ENCODE measurements at regions not wholly inside any gene's neighbourhood (a gene's known extent, or its start where the extent isn't known, plus 50 kb on each side); places are given as distances from the start of the nearest gene placed in this dataset.

GRCh38 chr11:10387206-10388083, 67.6 kb upstream of the AMPD3 start:
- DNase-seq (ENCODE audit: low spot score): no peak

- no peak for DNase-seq (ENCODE audit: low spot score)
These were observed 67.0 kb upstream of the AMPD3 start for GRCh38 chr11:10388101-10388500.

GRCh38 chr11:10388574-10388973, 66.5 kb upstream of the AMPD3 start:
- DNase-seq (ENCODE audit: low spot score): no peak

- DNase-seq (ENCODE audit: low spot score): no peak
These were observed 64.7 kb upstream of the AMPD3 start for GRCh38 chr11:10390375-10390774.

GRCh38 chr11:10392095-10393079, 62.7 kb upstream of the AMPD3 start:
- DNase-seq (ENCODE audit: low spot score): no peak

GRCh38 chr11:10394229-10395101, 60.6 kb upstream of the AMPD3 start:
- DNase-seq (ENCODE audit: low spot score): no peak

GRCh38 chr11:10395166-10395897, 59.7 kb upstream of the AMPD3 start:
- no peak for DNase-seq (ENCODE audit: low spot score)

GRCh38 chr11:10396771-10397170, 58.3 kb upstream of the AMPD3 start:
- DNase-seq (ENCODE audit: low spot score): no peak

- no peak for DNase-seq (ENCODE audit: low spot score)
These were observed 57.7 kb upstream of the AMPD3 start for GRCh38 chr11:10397226-10397987.

GRCh38 chr11:10398525-10398924, 56.5 kb upstream of the AMPD3 start:
- no peak for DNase-seq (ENCODE audit: low spot score)

GRCh38 chr11:10400856-10401255, 54.2 kb upstream of the AMPD3 start:
- no peak for DNase-seq (ENCODE audit: low spot score)

- peak; percentile 12 for DNase-seq (ENCODE audit: low spot score)
These were observed 53.8 kb upstream of the AMPD3 start for GRCh38 chr11:10401256-10401655.

- DNase-seq (ENCODE audit: low spot score): no peak
These were observed 53.2 kb upstream of the AMPD3 start for GRCh38 chr11:10401696-10402392.
